PFSK-1 (cell line): ENCODE measurements at regions not wholly inside any gene's neighbourhood (a gene's known extent, or its start where the extent isn't known, plus 50 kb on each side); places are given as distances from the start of the nearest gene placed in this dataset.

Source experiments
- FOXP2 ChIP-seq: optimal IDR thresholded peaks from 2 replicates; pipeline ENCODE3; 2011; ENCODE audit warnings: borderline replicate concordance, control low read depth, inconsistent platforms; ENCODE audit not compliant: insufficient read depth; ENCODE audit errors: extremely low read length, extremely low read depth
- POLR2AphosphoS5 ChIP-seq: IDR thresholded peaks from 2 replicates; pipeline ENCODE4 v1.6.1; 2012; ENCODE audit warnings: low read depth, mild to moderate bottlenecking, control low read depth, low read length, moderate library complexity
- REST ChIP-seq, 2 experiments: IDR thresholded peaks; 2 replicates each; pipeline versions ENCODE4 v1.6.1 to v1.8.0; 2011 to 2012; ENCODE audit warnings: low read depth in 2 of 2, low read length in 2 of 2, control low read depth in 1 of 2, inconsistent platforms in 1 of 2, mild to moderate bottlenecking in 1 of 2, moderate library complexity in 1 of 2; ENCODE audit not compliant: insufficient read depth in 1 of 2
- SIN3A ChIP-seq: IDR thresholded peaks from 2 replicates; pipeline ENCODE4 v1.6.1; 2012; ENCODE audit warnings: mild to moderate bottlenecking, low read length, moderate library complexity, borderline replicate concordance; ENCODE audit not compliant: insufficient read depth
- TAF1 ChIP-seq: IDR thresholded peaks from 2 replicates; pipeline ENCODE4 v1.6.1; 2012; ENCODE audit warnings: low read length, control low read depth, borderline replicate concordance; ENCODE audit not compliant: insufficient read depth

GRCh38 chr16:65202461-65202860 is 80.6 kb upstream of the CDH11 start:
- TF ChIP-seq TAF1 (no peak), REST (IDR thresholded peaks at IDR 0.05; ENCODE audit: insufficient read depth in 1 of 2, low read depth in 2 of 2, low read length in 2 of 2) (no peak), POLR2AphosphoS5 (no peak), SIN3A (no peak), FOXP2 (no peak)
